Esophagus (tissue), 2 donors: ENCODE measurements at regions not wholly inside any gene's neighbourhood (a gene's known extent, or its start where the extent isn't known, plus 50 kb on each side); places are given as distances from the start of the nearest gene placed in this dataset.

Experiments used
- H3K27ac ChIP-seq, 2 donors: one replicate each; pipeline ENCODE4 v1.5.1; 2013; ENCODE audit warnings: low read depth in 2 of 2, mild to moderate bottlenecking in 2 of 2, inconsistent platforms in 1 of 2, low read length in 1 of 2, moderate library complexity in 1 of 2
- H3K27me3 ChIP-seq, 2 donors: one replicate each; pipeline ENCODE4 v1.6.1; 2013; ENCODE audit warnings: low read length in 2 of 2, control low read depth in 1 of 2, mild to moderate bottlenecking in 1 of 2; ENCODE audit not compliant: insufficient read depth in 2 of 2, control insufficient read depth in 1 of 2
- H3K36me3 ChIP-seq, 2 donors: one replicate each; pipeline ENCODE4 v1.6.1; 2013; ENCODE audit warnings: low read length in 1 of 2; ENCODE audit not compliant: control insufficient read depth in 2 of 2, insufficient read depth in 2 of 2
- H3K4me1 ChIP-seq, 2 donors: one replicate each; pipeline ENCODE4 v1.6.1; 2013; ENCODE audit warnings: low read length in 1 of 2; ENCODE audit not compliant: control insufficient read depth in 2 of 2, insufficient read depth in 2 of 2
- H3K4me3 ChIP-seq, 2 donors: one replicate each; pipeline ENCODE4 v1.5.1; 2013; ENCODE audit warnings: low read length in 2 of 2, mild to moderate bottlenecking in 2 of 2, low read depth in 1 of 2, moderate library complexity in 1 of 2
- H3K9me3 ChIP-seq, 2 donors: one replicate each; pipeline ENCODE4 v1.6.1; 2013; ENCODE audit warnings: mild to moderate bottlenecking in 2 of 2, low read depth in 1 of 2, low read length in 1 of 2, moderate library complexity in 1 of 2; ENCODE audit not compliant: control insufficient read depth in 2 of 2, insufficient read depth in 1 of 2
- WGBS, 2 donors: extraction: QIAGEN DNeasy Blood & Tissue Kit; methylation state at CpG; one replicate each; pipeline ENCODE4 v1.1.7; 2013; 5-methylcytosine and 5-hydroxymethylcytosine counted together
- donor health status: healthy with polysubstance abuse.
- donor health status: Bipolar disorder and iron deficiency.

DNA sequence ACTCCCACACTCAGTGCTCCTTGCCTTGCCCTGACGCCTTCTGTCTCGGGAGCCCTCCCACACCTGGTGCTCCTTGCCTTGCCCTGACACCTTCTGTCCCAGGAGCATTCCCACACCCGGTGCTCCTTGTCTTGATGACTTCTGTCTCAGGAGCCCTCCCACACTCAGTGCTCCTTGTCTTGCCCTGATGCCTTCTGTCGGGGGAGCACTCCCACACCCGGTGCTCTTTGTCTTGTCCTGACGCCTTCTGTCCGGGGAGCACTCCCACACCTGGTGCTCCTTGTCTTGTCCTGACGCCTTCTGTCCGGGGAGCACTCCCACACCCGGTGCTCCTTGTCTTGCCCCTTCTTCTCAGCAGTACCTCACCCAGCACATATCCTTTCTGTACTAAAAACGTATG lies 207.2 kb upstream of the ADARB2 start:
- H3K4me3 ChIP-seq: no peak overlapping the region
- H3K27me3 ChIP-seq: no peaks in the 10 kb centered on the region
- no peaks in the 10 kb centered on the region for H3K4me1 ChIP-seq
- H3K27ac ChIP-seq: no peak overlapping the region
- H3K9me3 ChIP-seq: no peaks in the 10 kb centered on the region
- H3K36me3 ChIP-seq: no peaks in the 10 kb centered on the region
- 91% methylated on average over 11 of the region's 11 CpGs for WGBS, 2 donors

DNA sequence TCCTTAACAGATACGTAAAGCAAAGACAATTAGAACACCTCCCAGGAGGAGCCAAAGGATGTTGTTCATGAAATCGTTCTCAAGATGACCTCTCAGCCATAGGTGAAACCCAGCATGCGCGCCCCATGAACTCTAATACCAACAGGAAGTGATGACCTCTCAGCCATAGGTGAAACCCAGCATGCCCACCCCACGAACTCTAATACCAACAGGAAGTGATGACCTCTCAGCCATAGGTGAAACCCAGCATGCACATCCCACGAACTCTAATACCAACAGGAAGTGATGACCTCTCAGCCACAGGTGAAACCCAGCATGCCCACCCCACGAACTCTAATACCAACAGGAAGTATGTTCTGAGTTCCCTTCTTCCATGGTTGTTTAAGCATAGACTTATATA lies 205.2 kb upstream of the ADARB2 start:
- Histone ChIP-seq H3K27ac (no peak overlapping the region), H3K4me1 (no peaks in the 10 kb centered on the region), H3K36me3 (no peaks in the 10 kb centered on the region), H3K4me3 (no peak overlapping the region), H3K9me3 (no peaks in the 10 kb centered on the region), H3K27me3 (no peaks in the 10 kb centered on the region)
- 62 to 66% methylated on average over 7 of the region's 7 CpGs for WGBS, 2 donors

DNA sequence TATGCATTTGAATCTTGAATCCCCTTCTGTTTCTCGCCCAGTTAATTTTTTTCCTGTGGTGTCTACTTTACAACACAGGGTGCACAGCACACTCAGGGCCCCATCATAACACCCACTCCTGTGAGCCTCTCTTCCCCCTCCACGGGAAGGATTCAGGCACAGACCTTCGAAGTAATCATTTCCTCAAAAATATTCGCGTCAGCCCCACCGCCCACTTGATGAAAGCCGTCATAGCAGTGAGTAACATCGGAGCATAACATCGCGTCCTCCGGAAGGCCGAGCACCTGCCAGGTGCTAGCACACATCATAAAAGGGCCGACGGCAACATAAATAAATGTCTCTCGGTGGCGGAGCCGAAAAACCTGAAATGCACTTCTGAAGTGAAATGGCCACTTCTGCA lies 201.7 kb upstream of the ADARB2 start:
- no peaks in the 10 kb centered on the region for H3K9me3 ChIP-seq
- WGBS, 2 donors: 77 to 85% methylated on average over 17 of the region's 17 CpGs
- no peaks in the 10 kb centered on the region for H3K4me1 ChIP-seq
- H3K36me3 ChIP-seq: no peaks in the 10 kb centered on the region
- peaks cover 0 to 2% of the 10 kb centered on the region in 2 donors for H3K27me3 ChIP-seq
- H3K4me3 ChIP-seq: no peak overlapping the region
- H3K27ac ChIP-seq: no peak overlapping the region

DNA sequence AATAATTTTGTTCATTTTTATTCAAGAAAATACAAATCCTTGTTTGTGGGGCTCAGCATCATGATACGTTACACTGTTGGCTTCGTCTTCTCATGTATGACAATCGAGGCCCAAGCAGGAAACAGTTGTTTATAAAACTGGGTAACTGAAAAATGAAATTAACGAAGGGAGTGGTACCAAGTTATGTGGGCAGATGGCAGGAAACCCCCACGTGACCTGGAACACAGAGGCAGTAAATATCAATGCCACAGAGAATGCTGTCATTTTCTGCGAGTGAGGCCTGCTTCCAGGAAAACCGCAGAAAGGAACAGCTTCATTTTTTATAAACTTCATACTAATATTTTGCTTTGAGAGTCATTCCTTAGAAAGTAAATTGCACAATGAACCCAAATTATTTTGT lies 201.0 kb upstream of the ADARB2 start:
- no peaks in the 10 kb centered on the region for H3K4me1 ChIP-seq
- H3K27ac ChIP-seq: no peak overlapping the region
- no peak overlapping the region for H3K4me3 ChIP-seq
- peaks cover 0 to 2% of the 10 kb centered on the region in 2 donors for H3K27me3 ChIP-seq
- H3K9me3 ChIP-seq: no peaks in the 10 kb centered on the region
- no peaks in the 10 kb centered on the region for H3K36me3 ChIP-seq
- WGBS, 2 donors: 55 to 58% methylated on average over 7 of the region's 7 CpGs

DNA sequence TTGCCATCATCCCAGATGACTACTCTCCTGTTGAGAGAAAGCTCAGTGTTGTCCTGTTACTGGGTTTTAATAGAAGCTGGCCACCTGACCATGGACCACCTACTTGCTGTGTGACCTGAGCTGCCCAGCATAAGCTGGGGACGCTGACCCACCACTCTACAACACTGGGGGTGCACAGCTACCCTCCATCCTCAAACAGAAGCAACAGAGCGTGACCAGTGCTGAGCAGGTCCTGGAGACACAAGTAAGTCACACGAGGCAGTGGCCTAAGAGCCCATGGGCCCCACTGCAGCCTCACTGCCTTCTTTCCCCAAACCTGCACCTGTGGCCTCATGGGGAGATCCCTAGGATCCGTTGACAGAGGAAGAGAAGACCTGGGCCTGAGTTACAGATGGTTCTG lies 198.6 kb upstream of the ADARB2 start:
- Histone ChIP-seq H3K9me3 (no peaks in the 10 kb centered on the region), H3K4me3 (no peak overlapping the region), H3K27me3 (peaks cover 0 to 2% of the 10 kb centered on the region in 2 donors), H3K27ac (no peak overlapping the region), H3K4me1 (peaks cover 0 to 2% of the 10 kb centered on the region in 2 donors), H3K36me3 (no peaks in the 10 kb centered on the region)
- 73 to 74% methylated on average over 4 of the region's 4 CpGs for WGBS, 2 donors

DNA sequence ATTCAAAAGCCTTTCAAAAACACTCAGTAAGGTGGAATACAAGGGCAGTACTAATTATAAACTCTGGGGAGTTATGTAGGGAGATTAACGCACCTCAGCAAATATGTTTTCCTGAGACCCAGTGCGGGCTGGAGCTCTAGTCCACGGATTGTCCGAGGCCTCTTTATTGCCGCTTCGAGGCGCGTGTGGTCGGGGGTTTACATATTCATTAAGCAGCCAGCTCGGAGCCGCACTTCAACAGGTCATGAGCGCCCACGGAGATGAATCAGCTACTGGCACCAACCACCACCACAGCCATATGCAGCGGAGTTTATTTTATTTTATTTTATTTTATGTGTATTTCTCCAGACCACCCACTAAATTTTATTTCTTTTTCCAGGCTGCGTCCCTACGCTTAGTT lies 195.9 kb upstream of the ADARB2 start:
- Histone ChIP-seq H3K27ac (no peak overlapping the region), H3K9me3 (no peaks in the 10 kb centered on the region), H3K4me3 (no peak overlapping the region), H3K27me3 (peaks cover 0 to 2% of the 10 kb centered on the region in 2 donors), H3K36me3 (no peaks in the 10 kb centered on the region), H3K4me1 (peaks cover 0 to 2% of the 10 kb centered on the region in 2 donors)
- WGBS, 2 donors: 79 to 83% methylated on average over 16 of the region's 16 CpGs

DNA sequence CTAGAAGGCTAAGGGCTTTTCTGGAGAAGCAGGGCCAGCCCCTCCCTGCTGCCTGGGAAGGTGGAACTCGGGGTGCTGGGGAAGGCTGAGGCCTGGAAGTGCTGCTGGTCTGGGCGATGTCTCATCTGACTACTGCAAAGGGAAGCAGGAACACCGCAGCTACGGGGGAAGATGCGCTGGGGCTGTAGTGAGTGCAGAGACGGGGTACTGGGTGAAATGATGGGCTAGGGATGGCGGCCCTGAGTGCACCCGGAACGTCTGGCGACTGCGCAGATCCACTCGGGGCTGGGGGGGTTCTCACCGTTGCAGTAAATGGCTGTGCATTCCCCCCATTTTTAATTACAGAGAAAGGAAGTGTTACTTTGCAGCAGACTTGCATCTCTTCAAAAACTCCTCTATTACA lies 195.4 kb upstream of the ADARB2 start:
- Histone ChIP-seq H3K36me3 (no peaks in the 10 kb centered on the region), H3K27me3 (peaks cover 0 to 2% of the 10 kb centered on the region in 2 donors), H3K27ac (no peak overlapping the region), H3K4me1 (peaks cover 0 to 2% of the 10 kb centered on the region in 2 donors), H3K9me3 (no peaks in the 10 kb centered on the region), H3K4me3 (no peak overlapping the region)
- WGBS, 2 donors: 43 to 48% methylated on average over 13 of the region's 13 CpGs

DNA sequence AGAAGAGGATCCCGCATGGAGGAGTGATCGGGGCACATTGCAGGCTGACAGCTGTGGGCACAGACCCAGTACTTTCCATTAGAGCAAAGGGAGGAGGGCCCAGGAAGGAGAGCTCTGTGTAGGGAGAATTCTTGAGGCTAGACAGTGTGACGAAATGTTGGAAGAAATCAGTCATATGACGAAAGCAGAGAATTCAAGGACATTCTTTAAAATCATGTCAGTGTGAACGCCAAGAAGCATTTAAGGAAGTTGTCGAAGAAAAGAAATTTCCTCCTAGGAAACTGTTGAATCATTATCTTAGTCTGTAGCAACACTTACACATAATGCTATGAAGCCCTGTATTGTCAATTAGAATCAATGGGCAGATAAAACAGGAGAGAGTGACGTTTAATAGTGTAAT lies 191.3 kb upstream of the ADARB2 start:
- no peak overlapping the region for H3K4me3 ChIP-seq
- no peaks in the 10 kb centered on the region for H3K27me3 ChIP-seq
- no peaks in the 10 kb centered on the region for H3K36me3 ChIP-seq
- H3K27ac ChIP-seq: no peak overlapping the region
- no peaks in the 10 kb centered on the region for H3K9me3 ChIP-seq
- 68 to 73% methylated on average over 7 of the region's 7 CpGs for WGBS, 2 donors
- peaks cover 0 to 2% of the 10 kb centered on the region in 2 donors for H3K4me1 ChIP-seq

DNA sequence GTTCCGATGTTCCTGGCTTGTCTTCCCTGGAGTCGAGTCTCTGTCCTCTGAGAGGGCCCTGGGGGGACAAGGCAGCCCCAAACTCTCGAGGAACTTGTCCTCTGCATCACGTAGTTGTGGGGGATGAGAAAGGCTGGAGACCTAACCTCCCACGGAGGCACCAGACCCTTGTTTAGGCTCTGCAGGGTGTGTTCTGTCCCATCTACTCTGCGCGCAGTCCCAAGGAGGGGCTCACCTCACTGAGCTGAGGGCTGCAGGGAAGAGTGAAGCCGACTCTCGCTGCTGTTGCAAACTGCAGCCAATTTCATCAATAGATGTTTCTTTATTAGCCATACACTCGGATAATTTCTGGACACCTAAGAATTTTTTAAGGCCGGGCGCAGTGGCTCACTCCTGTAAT lies 186.7 kb upstream of the ADARB2 start:
- Histone ChIP-seq H3K36me3 (no peaks in the 10 kb centered on the region), H3K27me3 (peaks cover 0 to 2% of the 10 kb centered on the region in 2 donors), H3K4me3 (no peak overlapping the region), H3K9me3 (no peaks in the 10 kb centered on the region), H3K4me1 (no peaks in the 10 kb centered on the region), H3K27ac (no peak overlapping the region)
- WGBS, 2 donors: 88 to 90% methylated on average over 12 of the region's 12 CpGs

DNA sequence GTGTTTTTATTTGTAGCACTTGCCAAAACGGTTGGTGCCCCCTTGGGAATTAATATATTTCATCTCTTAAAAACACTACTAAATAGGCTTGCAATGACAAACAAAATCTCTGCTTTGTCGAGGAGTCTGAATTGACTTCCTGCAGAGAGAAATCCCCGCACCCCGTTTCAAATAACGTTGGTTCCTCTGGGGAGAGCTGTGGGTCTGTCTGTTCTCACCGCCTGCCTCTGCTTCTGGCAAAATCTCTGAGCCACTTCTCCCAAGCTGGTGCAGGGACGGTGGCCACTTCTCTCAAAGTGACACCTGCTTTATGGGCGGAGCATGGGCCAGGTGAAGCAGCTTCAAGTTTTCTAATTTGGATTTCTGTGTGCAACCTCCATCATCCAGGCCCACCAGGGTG lies 186.3 kb upstream of the ADARB2 start:
- no peaks in the 10 kb centered on the region for H3K4me1 ChIP-seq
- H3K36me3 ChIP-seq: no peaks in the 10 kb centered on the region
- H3K4me3 ChIP-seq: no peak overlapping the region
- 41 to 47% methylated on average over 8 of the region's 8 CpGs for WGBS, 2 donors
- H3K27ac ChIP-seq: no peak overlapping the region
- peaks cover 0 to 2% of the 10 kb centered on the region in 2 donors for H3K27me3 ChIP-seq
- H3K9me3 ChIP-seq: no peaks in the 10 kb centered on the region
